MCF 10A (cell line): ENCODE measurements at regions not wholly inside any gene's neighbourhood (a gene's known extent, or its start where the extent isn't known, plus 50 kb on each side); places are given as distances from the start of the nearest gene placed in this dataset.
A peak's percentile ranks its signal among the peaks of the same experiment; 100 is the strongest.

Experiments used
- BruUV-seq: library from RNA; stranded (reverse); fragments of 400-500 nt; replicated peaks from 2 replicates; lab custom pipeline; 2021; lab: Mats Ljungman, UMichigan
- CTCF ChIA-PET: fragments of 300-600 bp; sonication (Branson Sonifier 250); formaldehyde crosslinking; extraction: SDS; loops from one replicate; lab custom pipeline; 2021; ENCODE audit warnings: antibody characterized with exemption, inconsistent platforms; lab: Yijun Ruan, JAX
- POLR2A ChIA-PET: fragments of 300-600, 350-650 bp; sonication (Branson Sonifier 250); formaldehyde crosslinking; extraction: SDS; loops from one replicate; lab custom pipeline; 2020; ENCODE audit warnings: antibody characterized with exemption, inconsistent platforms; lab: Yijun Ruan, JAX
- DNase-seq: peaks from one replicate; pipeline ENCODE4 v3.0.0-alpha.2; 2018; ENCODE audit not compliant: unreplicated experiment
- H3K27ac Mint-ChIP-seq: one replicate; pipeline ENCODE4 v1.8.0; 2022; ENCODE audit warnings: mild to moderate bottlenecking, low read depth, mixed read lengths; ENCODE audit not compliant: unreplicated experiment
- H3K27me3 Mint-ChIP-seq: one replicate; pipeline ENCODE4 v1.8.0; 2022; ENCODE audit warnings: mixed read lengths; ENCODE audit not compliant: insufficient read depth, unreplicated experiment
- H3K36me3 Mint-ChIP-seq: one replicate; pipeline ENCODE4 v1.8.0; 2022; ENCODE audit warnings: mild to moderate bottlenecking, moderate library complexity, mixed read lengths; ENCODE audit not compliant: insufficient read depth, unreplicated experiment
- H3K4me1 Mint-ChIP-seq: one replicate; pipeline ENCODE4 v1.8.0; 2022; ENCODE audit warnings: mixed read lengths; ENCODE audit not compliant: insufficient read depth, unreplicated experiment
- H3K4me3 Mint-ChIP-seq: one replicate; pipeline ENCODE4 v1.8.0; 2022; ENCODE audit warnings: mild to moderate bottlenecking, moderate library complexity, mixed read lengths; ENCODE audit not compliant: unreplicated experiment
- H3K9me3 Mint-ChIP-seq: one replicate; pipeline ENCODE4 v1.8.0; 2022; ENCODE audit warnings: mixed read lengths; ENCODE audit not compliant: unreplicated experiment
- intact Hi-C: fragments of 100-400 bp; cut with micrococcal nuclease; formaldehyde crosslinking; loops from 2 replicates; pipeline ENCODE4 v1.14.1; 2022
- TF ChIP-seq, protein P1 (sequence below): fragments of 200-600 bp; IDR thresholded peaks from one replicate; pipeline ENCODE4 v1.8.0; 2022; ENCODE audit warnings: antibody characterized with exemption, mild to moderate bottlenecking; ENCODE audit not compliant: unreplicated experiment

DNA sequence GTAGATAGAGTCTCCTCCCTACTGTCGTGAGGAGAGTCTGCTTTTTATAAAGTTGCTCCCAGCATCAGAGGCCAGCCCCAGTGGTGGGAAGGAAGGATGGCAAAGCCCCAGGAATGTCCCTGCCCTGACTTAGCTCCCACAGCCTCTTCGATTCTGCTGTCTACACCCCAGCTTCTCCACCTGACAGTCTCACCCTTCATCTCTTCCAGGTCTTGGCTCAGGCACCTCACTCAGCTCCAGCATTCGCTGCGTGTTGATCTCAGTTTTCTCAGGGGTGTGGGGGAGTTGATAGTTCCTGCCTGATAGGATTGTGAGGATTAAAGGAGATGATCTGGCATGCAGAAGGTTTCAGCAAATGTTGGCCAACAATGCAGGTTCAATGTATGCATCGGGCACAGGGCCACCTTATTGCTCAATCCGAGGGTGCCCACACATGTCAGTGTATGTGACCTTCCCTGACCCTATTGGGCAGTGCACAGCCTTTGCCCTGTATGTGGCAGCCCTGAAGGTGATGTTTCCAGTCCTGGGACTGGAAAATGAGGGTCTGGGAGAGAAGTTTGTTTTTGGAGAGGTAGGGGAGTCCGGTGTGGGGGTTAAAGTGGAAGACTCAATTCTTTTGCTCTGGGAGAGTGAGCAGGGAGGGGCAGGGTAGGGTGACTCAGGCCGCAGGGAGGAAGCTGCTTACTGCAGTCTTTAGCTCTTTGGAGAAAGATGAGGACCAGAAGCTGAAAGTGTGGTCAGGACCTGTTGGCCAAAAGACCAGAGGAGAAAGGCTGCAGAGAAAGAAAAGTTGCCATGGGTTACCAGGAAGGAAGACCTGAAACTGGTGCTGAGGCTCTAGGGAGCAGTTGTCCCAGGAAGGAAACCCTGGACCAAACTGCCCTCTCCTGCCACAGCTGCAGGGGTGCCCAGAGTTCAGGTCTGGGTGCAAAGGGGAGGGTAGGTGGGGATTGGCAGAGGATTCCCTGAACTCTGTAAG, 153.2 kb downstream of the MACROH2A1 start:
- DNase-seq: peak; percentile 98
- BruUV-seq: no TSS peak
- Mint-ChIP-seq H3K9me3 (no peaks in the 10 kb centered on the region), H3K4me3 (peak overlapping the region; percentile 35), H3K27ac (peak overlapping the region; percentile 29), H3K36me3 (no peaks in the 10 kb centered on the region), H3K4me1 (peaks cover 63% of the 10 kb centered on the region), H3K27me3 (no peaks in the 10 kb centered on the region)
- CTCF ChIA-PET: interaction anchor here (0.5 to 1.7 kb wide), 15 partner anchors 9 to 328 kb away, joined by 3 to 7 read pairs (median 3); no protein-coding TSS in a partner anchor
- intact Hi-C loops: no loop called here
- TF ChIP-seq, protein P1, sequence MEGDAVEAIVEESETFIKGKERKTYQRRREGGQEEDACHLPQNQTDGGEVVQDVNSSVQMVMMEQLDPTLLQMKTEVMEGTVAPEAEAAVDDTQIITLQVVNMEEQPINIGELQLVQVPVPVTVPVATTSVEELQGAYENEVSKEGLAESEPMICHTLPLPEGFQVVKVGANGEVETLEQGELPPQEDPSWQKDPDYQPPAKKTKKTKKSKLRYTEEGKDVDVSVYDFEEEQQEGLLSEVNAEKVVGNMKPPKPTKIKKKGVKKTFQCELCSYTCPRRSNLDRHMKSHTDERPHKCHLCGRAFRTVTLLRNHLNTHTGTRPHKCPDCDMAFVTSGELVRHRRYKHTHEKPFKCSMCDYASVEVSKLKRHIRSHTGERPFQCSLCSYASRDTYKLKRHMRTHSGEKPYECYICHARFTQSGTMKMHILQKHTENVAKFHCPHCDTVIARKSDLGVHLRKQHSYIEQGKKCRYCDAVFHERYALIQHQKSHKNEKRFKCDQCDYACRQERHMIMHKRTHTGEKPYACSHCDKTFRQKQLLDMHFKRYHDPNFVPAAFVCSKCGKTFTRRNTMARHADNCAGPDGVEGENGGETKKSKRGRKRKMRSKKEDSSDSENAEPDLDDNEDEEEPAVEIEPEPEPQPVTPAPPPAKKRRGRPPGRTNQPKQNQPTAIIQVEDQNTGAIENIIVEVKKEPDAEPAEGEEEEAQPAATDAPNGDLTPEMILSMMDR: no peak
- POLR2A ChIA-PET: interaction anchor here (0.7 to 3.2 kb wide), 15 partner anchors 9 to 399 kb away, joined by 3 to 23 read pairs (median 4); no protein-coding TSS in a partner anchor

DNA sequence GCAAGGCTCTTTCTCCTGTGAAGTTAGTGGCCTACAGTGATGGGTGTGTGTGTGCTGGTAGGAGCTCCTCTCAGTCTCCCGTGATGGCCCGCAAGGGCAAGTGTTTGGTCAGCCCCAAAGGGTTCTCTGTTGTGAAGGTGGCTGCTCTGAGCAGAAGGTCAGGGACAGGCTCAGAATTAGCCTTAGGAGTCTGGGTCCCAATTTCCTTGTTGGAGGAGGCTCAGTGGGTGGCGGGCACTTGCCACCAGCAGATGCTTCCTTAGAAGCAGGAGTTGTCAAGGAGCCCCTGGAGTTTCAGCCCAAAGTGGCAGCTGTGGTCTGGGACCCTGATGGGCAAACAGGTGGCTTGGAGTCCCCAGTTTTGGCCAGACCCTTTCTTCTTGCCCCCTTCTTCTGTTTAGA, 154.4 kb downstream of the MACROH2A1 start:
- CTCF ChIA-PET: interaction anchor here (0.9 to 1.7 kb wide), 5 partner anchors 9 to 327 kb away, joined by 3 to 4 read pairs (median 3); no protein-coding TSS in a partner anchor
- intact Hi-C loops: no loop called here

DNA sequence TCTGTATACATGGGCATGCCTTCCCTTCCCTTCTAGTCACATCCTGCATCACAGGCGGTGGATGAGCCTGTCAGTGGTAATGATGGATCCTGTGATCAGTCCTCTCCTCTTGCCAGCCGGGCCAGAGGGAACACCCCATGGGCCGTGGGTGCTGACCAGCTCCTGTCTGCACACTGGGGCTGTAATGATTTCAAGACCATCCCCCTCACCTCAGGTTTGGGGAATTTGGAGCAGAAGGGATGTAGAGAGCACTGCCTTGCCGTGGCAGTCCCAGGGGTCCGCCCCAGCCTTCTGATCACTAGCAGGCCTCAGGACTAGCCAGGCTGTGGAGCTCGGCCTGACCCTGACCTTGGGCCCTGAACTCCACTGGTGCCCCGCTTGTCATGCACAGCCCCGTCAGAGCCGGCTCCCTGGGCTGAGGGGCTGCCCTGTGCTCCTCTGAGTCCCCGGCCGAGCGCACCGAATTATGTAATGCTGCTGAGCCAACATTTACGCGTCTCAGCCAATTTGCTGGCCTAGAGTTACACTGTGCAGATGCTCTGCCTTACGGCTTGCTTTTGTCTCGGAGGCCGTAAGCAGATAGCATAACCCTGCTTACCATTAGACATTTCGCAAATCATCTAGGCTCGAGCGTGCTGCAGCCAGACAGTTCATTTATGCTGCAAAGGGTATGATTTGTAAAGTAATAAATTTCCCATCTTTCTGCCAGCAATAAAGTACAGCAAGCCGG, 155.3 kb downstream of the MACROH2A1 start:
- no peaks in the 10 kb centered on the region for H3K27me3 Mint-ChIP-seq
- no TSS peak for BruUV-seq
- H3K36me3 Mint-ChIP-seq: no peaks in the 10 kb centered on the region
- H3K4me1 Mint-ChIP-seq: peaks cover 60% of the 10 kb centered on the region
- POLR2A ChIA-PET: interaction anchor here (0.6 to 1.0 kb wide), 2 partner anchors 11 to 20 kb away, joined by 3 to 5 read pairs; no protein-coding TSS in a partner anchor
- no peak overlapping the region for H3K27ac Mint-ChIP-seq
- no peaks in the 10 kb centered on the region for H3K9me3 Mint-ChIP-seq
- intact Hi-C loops: no loop called here
- TF ChIP-seq, protein P1: no peak
- no peak overlapping the region for H3K4me3 Mint-ChIP-seq
- CTCF ChIA-PET: interaction anchor here (0.6 to 1.7 kb wide), 8 partner anchors 13 to 395 kb away, joined by 3 to 5 read pairs (median 4); no protein-coding TSS in a partner anchor
- DNase-seq: no peak

More for the DNA sequence above, 154.4 kb downstream of the MACROH2A1 start:
- peaks cover 64% of the 10 kb centered on the region for H3K4me1 Mint-ChIP-seq
- H3K27me3 Mint-ChIP-seq: no peaks in the 10 kb centered on the region
- POLR2A ChIA-PET: interaction anchor here (3.0 to 3.2 kb wide), 2 partner anchors 9 to 13 kb away, joined by 13 to 23 read pairs; no protein-coding TSS in a partner anchor
- no peaks in the 10 kb centered on the region for H3K9me3 Mint-ChIP-seq
- no TSS peak for BruUV-seq
- TF ChIP-seq, protein P1: no peak
- no peak for DNase-seq
- H3K36me3 Mint-ChIP-seq: no peaks in the 10 kb centered on the region
- no peak overlapping the region for H3K27ac Mint-ChIP-seq
- H3K4me3 Mint-ChIP-seq: no peak overlapping the region
